ENCODE measurements at regions not wholly inside any gene's neighbourhood (a gene's known extent, or its start where the extent isn't known, plus 50 kb on each side); places are given as distances from the start of the nearest gene placed in this dataset.
A peak's percentile ranks its signal among the peaks of the same experiment; 100 is the strongest.
"Not testable (repeated sequence)": the region's sequence is repeated elsewhere in the genome, so short reads cannot be mapped to it uniquely, and the experiment has no call there.

DNA sequence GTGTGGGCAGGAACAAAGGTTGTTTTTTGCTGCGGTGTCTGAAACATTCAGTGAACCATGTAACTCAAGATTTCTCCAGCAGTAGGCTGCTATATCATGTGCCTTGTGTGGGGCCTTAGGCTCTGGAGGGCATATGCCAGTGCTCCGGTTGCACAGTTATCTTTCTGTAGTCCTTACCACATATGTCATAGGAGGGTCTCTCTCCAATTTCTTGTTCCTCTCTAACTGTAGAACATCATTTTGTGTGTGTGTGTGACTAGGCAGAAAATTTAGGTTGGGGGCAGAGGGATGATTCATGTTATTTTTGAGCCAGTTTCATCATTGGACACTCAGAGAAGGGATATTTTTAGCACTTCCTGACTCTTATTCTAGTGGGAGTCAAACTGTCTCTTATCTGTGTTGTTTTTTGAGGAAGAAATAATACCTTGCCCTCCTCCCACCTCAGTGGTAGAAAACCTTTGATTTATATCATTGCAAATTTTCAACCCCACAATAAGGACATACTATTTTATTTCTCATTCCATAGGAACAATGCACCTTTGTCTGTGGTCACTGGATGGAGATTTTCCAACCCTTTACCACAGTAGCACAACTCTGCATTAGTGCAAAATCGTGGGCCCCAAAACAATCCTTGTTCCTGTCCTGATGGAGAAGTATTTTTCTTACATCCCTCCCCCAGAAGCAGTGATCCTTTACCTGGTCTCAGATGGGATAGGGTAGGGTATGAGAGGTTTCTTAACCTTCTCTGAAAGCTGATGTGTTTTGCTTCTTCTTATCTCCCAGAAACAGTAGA is 113.9 kb downstream of the CCDC74A start:
- no peak for DNase-seq

- DNase-seq = not testable (repeated sequence)
These were observed 115.5 kb downstream of the CCDC74A start for GRCh38 chr2:131643180-131643579.

GRCh38 chr2:131645177-131645765 is 117.6 kb downstream of the CCDC74A start:
- no peak for DNase-seq

- DNase-seq = not testable (repeated sequence)
These were observed 118.5 kb downstream of the CCDC74A start for GRCh38 chr2:131646220-131646619.

DNA sequence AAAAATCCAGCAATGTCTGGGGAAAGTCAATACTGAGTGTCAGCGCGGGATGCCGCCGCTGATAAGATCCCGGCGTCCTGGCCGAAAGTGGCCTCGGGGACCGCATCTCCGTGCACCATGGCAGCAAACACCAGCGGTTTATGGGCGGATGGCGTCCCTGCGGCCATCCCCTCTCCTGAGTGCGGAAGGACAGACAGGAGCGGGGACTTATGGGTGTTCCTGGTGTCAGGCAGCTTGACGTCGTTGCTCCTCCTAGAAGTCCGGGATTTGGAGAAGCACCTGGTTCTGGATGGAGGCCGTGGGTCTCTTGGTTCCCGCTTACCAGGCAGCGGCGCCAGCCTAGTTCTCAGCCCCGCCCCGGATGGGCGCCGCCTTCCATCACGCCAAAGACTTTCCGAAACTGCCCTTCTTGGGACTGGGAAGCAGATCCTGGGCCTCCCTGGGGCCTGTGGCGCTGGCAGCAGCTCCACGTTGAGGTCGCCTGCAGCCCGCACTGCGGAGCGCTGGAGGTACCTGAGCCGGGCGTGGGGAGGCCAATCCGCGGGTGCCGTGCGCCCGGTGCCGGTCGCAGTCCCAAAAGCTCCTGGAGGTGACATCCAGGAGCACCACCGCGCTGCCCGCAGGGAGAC is 119.1 kb downstream of the CCDC74A start:
- DNase-seq = no peak

DNA sequence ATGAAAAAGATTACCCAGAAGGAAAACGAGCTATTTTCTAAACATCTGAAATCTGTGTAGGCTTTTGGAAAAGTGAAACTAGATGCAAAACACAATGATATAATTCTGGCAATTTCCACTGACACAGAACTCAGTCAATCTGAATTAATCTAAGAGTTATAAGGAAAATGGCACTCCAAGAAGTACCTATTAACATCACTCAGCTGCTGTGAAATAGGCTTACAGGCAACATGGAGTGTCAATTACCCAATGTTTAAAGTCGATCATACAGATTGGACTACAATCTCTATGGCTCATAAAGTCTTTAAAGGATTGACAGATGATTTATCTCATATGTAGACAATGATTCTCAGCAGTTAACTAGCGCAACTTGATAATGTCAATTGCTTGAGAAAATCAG is 120.9 kb downstream of the CCDC74A start:
- not testable (repeated sequence) for DNase-seq

DNA sequence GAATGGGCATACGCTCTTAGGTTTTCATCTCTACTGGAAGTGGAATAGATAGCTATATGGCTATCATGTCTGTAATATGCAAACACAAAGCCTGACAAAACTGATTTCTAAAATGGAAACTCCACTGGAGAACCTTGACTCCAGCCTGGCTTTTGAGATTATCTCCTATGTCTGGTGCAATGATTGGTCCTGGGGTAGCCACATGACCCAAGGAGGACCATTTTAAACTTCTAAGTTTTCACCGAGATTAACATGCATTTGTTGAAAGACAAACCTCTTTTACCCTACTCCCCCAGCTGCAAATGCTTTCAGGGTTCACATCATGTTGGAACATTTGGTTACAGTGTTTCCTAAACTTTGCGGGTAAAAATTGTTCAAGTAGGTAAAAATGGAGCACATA is 124.6 kb downstream of the CCDC74A start:
- DNase-seq = not testable (repeated sequence)

GRCh38 chr2:131654107-131654506 is 126.4 kb downstream of the CCDC74A start:
- not testable (repeated sequence) for DNase-seq

GRCh38 chr2:131656816-131657633 is 129.3 kb downstream of the CCDC74A start:
- no peak for DNase-seq

- DNase-seq = no peak
These were observed 130.4 kb downstream of the CCDC74A start for GRCh38 chr2:131657895-131658768.

- DNase-seq = no peak
These were observed 131.1 kb downstream of the CCDC74A start for GRCh38 chr2:131658769-131659131.

DNA sequence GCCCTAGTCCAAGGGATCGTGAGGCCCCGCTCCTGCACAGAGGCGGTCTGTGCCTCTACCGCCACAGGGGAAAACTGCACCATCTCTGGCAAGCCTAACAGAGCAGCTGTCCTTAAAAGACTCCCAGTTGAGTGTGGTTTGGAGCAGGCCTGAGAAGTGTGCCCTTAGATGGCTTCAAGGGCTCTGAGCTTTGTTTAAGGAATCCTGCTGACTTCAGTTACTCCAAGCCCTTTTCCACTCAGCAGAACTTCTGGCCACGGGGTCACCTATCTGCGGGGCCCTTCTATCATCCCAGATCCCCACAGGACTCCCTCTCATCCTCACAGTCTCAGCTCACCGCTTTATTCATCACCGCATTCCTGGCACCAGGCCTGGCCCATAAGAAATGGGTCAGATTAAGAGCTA is 131.5 kb downstream of the CCDC74A start:
- peak; percentile 70 for DNase-seq

DNA sequence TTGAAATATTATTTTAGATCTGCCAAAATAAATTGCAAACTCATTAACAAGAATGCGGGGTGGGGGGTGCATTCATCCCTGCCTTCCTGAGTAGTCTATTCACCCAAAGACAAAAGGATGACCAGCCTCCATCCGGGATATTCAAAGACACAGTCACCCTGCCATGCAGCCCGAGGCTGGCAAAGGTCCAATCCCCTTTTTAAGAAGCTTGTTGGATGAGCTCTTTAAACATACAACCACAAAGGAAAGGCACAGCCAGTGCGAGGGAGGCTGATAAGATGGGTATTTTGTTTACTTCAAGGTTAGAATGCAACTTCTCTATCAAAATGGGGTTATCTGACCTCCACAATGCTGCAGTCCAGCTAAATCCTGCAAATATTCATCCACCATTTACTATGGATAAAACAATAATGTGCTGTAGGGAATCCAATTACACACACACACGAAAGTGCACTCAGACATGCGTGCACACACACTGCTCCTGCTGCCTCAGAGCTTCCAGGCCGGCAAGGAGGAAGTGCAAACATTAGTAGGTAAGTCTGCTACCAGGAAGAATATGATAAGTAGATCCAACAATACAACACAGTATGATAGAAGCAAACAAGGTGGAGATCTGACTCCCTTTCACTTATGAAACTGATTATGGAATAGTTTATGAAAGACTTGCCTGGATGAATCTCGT is 133.6 kb downstream of the CCDC74A start:
- DNase-seq = peak; percentile 79

- DNase-seq = not testable (repeated sequence)
These were observed 134.3 kb downstream of the CCDC74A start for GRCh38 chr2:131661884-131662535.

- DNase-seq = peak; percentile 33
These were observed 135.8 kb downstream of the CCDC74A start for GRCh38 chr2:131663501-131663900.

- not testable (repeated sequence) for DNase-seq
These were observed 138.0 kb downstream of the CCDC74A start for GRCh38 chr2:131665716-131666115.

DNA sequence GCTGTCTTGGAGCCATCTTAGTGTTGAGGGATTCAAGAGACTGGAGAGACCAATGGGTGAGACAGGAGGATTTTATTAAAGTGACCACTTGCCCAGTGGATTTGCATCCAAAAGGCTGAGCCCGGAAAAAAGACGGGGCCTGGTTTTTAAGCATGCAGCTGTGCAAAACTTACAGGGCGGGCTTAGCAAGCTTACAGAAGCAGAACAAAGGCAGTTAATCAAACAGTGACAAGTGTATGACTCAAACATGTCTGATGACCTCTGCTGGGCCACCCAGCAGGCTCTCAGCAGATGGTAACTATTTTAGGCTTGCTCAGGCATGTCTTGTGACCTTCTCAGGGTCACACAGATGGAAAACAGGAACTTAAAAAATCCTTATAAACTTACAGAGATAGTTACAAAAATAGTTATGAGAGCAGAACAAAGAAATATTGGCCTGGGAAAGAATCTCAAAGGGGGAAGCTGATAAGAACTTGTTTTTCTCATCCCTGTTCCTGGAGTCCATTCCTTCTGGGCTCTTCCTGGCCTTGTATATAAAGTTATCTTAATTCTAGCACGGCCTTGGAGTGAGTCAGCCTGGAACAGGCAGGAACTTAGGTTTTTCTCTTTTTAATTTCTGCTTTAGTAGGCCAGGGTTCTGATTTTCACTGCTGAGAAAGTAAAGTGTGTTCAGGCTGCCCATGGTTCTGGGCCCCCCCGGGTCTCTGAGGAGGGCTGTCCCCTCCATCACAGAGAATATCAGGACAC is 141.3 kb downstream of the CCDC74A start:
- not testable (repeated sequence) for DNase-seq

DNA sequence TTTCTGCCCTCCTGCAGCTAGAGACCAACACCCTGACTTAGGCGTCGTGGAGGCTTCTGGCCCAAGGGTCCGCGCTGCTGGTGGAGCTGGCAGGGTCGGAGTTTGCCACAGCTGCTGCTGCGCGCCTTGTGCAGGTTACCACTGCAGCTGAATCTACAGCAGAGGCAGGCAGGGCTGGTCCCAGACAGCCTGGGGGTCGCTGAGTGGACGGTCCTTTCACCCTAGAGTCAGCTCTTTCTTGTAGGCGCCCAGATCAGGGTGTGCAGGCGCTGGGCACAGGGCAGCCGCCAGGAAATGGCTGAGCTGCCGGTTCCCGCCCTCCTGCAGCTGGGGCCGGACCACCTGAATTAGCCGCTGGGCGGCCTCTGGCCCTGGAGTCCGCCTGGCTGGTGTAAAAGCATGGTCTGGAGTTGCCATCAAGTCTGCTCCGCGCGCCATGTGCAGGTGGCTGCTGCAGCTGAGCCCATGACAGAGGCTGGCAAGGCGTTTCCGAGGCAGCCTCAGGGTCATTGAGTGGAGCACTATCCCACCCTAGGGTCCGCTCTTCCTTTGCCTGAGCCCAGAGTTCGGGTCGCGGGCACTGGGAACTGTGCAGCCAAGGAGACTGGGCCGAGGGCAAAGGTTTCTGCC is 144.3 kb downstream of the CCDC74A start:
- DNase-seq = not testable (repeated sequence)

Data from DMS79 treated with DMSO at 0.1 percent for 48 hours (cell line).